ENCODE measurements at regions not wholly inside any gene's neighbourhood (a gene's known extent, or its start where the extent isn't known, plus 50 kb on each side); places are given as distances from the start of the nearest gene placed in this dataset.

- no peak for DNase-seq
Measured at GRCh38 chr22:48952256-48953102, 875.2 kb downstream of the BRD1 start.

GRCh38 chr22:48951836-48952235 lies 875.8 kb downstream of the BRD1 start:
- DNase-seq: no peak

GRCh38 chr22:48950151-48950915 lies 877.3 kb downstream of the BRD1 start:
- no peak for DNase-seq

GRCh38 chr22:48949375-48950149 lies 878.1 kb downstream of the BRD1 start:
- DNase-seq: no peak

- no peak for DNase-seq
Measured at GRCh38 chr22:48948575-48949170, 879.0 kb downstream of the BRD1 start.

GRCh38 chr22:48947636-48948035 lies 880.0 kb downstream of the BRD1 start:
- no peak for DNase-seq

- no peak for DNase-seq
Measured at GRCh38 chr22:48945621-48946458, 881.8 kb downstream of the BRD1 start.

GRCh38 chr22:48944751-48945620 lies 882.7 kb downstream of the BRD1 start:
- DNase-seq: no peak

GRCh38 chr22:48944433-48944750 lies 883.3 kb downstream of the BRD1 start:
- no peak for DNase-seq

GRCh38 chr22:48943567-48944432 lies 883.9 kb downstream of the BRD1 start:
- no peak for DNase-seq

- DNase-seq: no peak
Measured at GRCh38 chr22:48942698-48943566, 884.7 kb downstream of the BRD1 start.

GRCh38 chr22:48941903-48942575 lies 885.6 kb downstream of the BRD1 start:
- DNase-seq: no peak

GRCh38 chr22:48941033-48941902 lies 886.4 kb downstream of the BRD1 start:
- DNase-seq: no peak

- no peak for DNase-seq
Measured at GRCh38 chr22:48940266-48941032, 887.2 kb downstream of the BRD1 start.

- no peak for DNase-seq
Measured at GRCh38 chr22:48939441-48940265, 888.0 kb downstream of the BRD1 start.

- DNase-seq: no peak
Measured at GRCh38 chr22:48938741-48939140, 888.9 kb downstream of the BRD1 start.

All from bone marrow (tissue), 2 donors.